Fibroblast of skin of abdomen (primary cell): ENCODE measurements at regions not wholly inside any gene's neighbourhood (a gene's known extent, or its start where the extent isn't known, plus 50 kb on each side); places are given as distances from the start of the nearest gene placed in this dataset.
"Not testable (repeated sequence)": the region's sequence is repeated elsewhere in the genome, so short reads cannot be mapped to it uniquely, and the experiment has no call there.

Experiments used
- DNase-seq: peaks from one replicate; pipeline ENCODE4 v3.0.0-alpha.2; 2013

- DNase-seq, result no peak
Measured at GRCh38 chr4:75180790-75181776, 248.2 kb downstream of the PARM1 start.

GRCh38 chr4:75180217-75180616, 247.3 kb downstream of the PARM1 start:
- no peak for DNase-seq

- DNase-seq, result no peak
Measured at GRCh38 chr4:75179510-75179909, 246.6 kb downstream of the PARM1 start.

GRCh38 chr4:75172551-75172950, 239.6 kb downstream of the PARM1 start:
- no peak for DNase-seq

- DNase-seq, result no peak
Measured at GRCh38 chr4:75169427-75169826, 236.5 kb downstream of the PARM1 start.

- DNase-seq, result no peak
Measured at GRCh38 chr4:75169020-75169419, 236.1 kb downstream of the PARM1 start.

- DNase-seq, result no peak
Measured at GRCh38 chr4:75168548-75168947, 235.6 kb downstream of the PARM1 start.

- not testable (repeated sequence) for DNase-seq
Measured at GRCh38 chr4:75165100-75165499, 232.2 kb downstream of the PARM1 start.

GRCh38 chr4:75158451-75158850, 225.5 kb downstream of the PARM1 start:
- DNase-seq, result no peak

GRCh38 chr4:75154994-75155393, 222.1 kb downstream of the PARM1 start:
- DNase-seq, result no peak

GRCh38 chr4:75146223-75146622, 213.3 kb downstream of the PARM1 start:
- no peak for DNase-seq

- DNase-seq, result no peak
Measured at GRCh38 chr4:75144475-75144874, 211.6 kb downstream of the PARM1 start.

GRCh38 chr4:75142850-75143249, 209.9 kb downstream of the PARM1 start:
- peak; percentile 53 for DNase-seq

GRCh38 chr4:75142382-75142781, 209.5 kb downstream of the PARM1 start:
- peak; percentile 37 for DNase-seq

GRCh38 chr4:75141162-75141561, 208.2 kb downstream of the PARM1 start:
- no peak for DNase-seq

GRCh38 chr4:75137302-75137701, 204.4 kb downstream of the PARM1 start:
- no peak for DNase-seq

- no peak for DNase-seq
Measured at GRCh38 chr4:75135068-75135825, 202.3 kb downstream of the PARM1 start.

- not testable (repeated sequence) for DNase-seq
Measured at GRCh38 chr4:75126870-75127269, 194.0 kb downstream of the PARM1 start.

- DNase-seq, result no peak
Measured at GRCh38 chr4:75126058-75126457, 193.1 kb downstream of the PARM1 start.

- no peak for DNase-seq
Measured at GRCh38 chr4:75122424-75123014, 189.6 kb downstream of the PARM1 start.

- DNase-seq, result no peak
Measured at GRCh38 chr4:75118739-75119138, 185.8 kb downstream of the PARM1 start.

GRCh38 chr4:75110061-75110460, 177.1 kb downstream of the PARM1 start:
- DNase-seq, result no peak
